Esophagus squamous epithelium (tissue), 4 donors: ENCODE measurements at regions not wholly inside any gene's neighbourhood (a gene's known extent, or its start where the extent isn't known, plus 50 kb on each side); places are given as distances from the start of the nearest gene placed in this dataset.
"Not testable (repeated sequence)": the region's sequence is repeated elsewhere in the genome, so short reads cannot be mapped to it uniquely, and the experiment has no call there.

ENCODE experiments used
- POLR2A ChIP-seq, 4 donors: fragments of 450-650 bp; IDR thresholded peaks; one replicate each; pipeline ENCODE4 v1.6.1; 2017; ENCODE audit warnings: antibody characterized with exemption in 4 of 4, mild to moderate bottlenecking in 4 of 4, moderate library complexity in 3 of 4
- TF ChIP-seq, protein P1 (sequence below), 6 experiments: fragments of 450-650 bp in 4 of 6; fragments of 200-600 bp in 2 of 6; sonication (generic) in 2 of 6; IDR thresholded peaks; one replicate each; pipeline ENCODE4 v1.5.1; 2016 to 2019; ENCODE audit warnings: antibody characterized with exemption in 6 of 6, mild to moderate bottlenecking in 4 of 6, moderate library complexity in 4 of 6

GRCh38 chr4:101411281-101411910 lies 64.1 kb upstream of the PPP3CA start:
- TF ChIP-seq, protein P1, sequence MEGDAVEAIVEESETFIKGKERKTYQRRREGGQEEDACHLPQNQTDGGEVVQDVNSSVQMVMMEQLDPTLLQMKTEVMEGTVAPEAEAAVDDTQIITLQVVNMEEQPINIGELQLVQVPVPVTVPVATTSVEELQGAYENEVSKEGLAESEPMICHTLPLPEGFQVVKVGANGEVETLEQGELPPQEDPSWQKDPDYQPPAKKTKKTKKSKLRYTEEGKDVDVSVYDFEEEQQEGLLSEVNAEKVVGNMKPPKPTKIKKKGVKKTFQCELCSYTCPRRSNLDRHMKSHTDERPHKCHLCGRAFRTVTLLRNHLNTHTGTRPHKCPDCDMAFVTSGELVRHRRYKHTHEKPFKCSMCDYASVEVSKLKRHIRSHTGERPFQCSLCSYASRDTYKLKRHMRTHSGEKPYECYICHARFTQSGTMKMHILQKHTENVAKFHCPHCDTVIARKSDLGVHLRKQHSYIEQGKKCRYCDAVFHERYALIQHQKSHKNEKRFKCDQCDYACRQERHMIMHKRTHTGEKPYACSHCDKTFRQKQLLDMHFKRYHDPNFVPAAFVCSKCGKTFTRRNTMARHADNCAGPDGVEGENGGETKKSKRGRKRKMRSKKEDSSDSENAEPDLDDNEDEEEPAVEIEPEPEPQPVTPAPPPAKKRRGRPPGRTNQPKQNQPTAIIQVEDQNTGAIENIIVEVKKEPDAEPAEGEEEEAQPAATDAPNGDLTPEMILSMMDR (IDR thresholded peaks at IDR 0.05), result not testable (repeated sequence)
- TF ChIP-seq POLR2A (IDR thresholded peaks at IDR 0.05), result not testable (repeated sequence)
